HG03139 (cell line): ENCODE measurements at regions not wholly inside any gene's neighbourhood (a gene's known extent, or its start where the extent isn't known, plus 50 kb on each side); places are given as distances from the start of the nearest gene placed in this dataset.

ENCODE experiments used
- ATAC-seq: cut with Tn5 transposase; IDR thresholded peaks from one replicate; pipeline ENCODE4 v1.9.1; 2021; ENCODE audit not compliant: unreplicated experiment

GRCh38 chr3:72109327-72110259, 324.6 kb upstream of the PROK2 start:
- no peak for ATAC-seq

GRCh38 chr3:72105306-72105705, 320.4 kb upstream of the PROK2 start:
- no peak for ATAC-seq

GRCh38 chr3:72102112-72102616, 317.2 kb upstream of the PROK2 start:
- peak; percentile 52 for ATAC-seq

- no peak for ATAC-seq
These were observed 316.5 kb upstream of the PROK2 start for GRCh38 chr3:72101494-72101893.

- ATAC-seq = peak; percentile 46
These were observed 315.7 kb upstream of the PROK2 start for GRCh38 chr3:72100601-72101187.

- no peak for ATAC-seq
These were observed 315.1 kb upstream of the PROK2 start for GRCh38 chr3:72100080-72100511.

GRCh38 chr3:72099326-72100079, 314.6 kb upstream of the PROK2 start:
- no peak for ATAC-seq

- no peak for ATAC-seq
These were observed 312.1 kb upstream of the PROK2 start for GRCh38 chr3:72097053-72097452.

GRCh38 chr3:72095521-72095920, 310.6 kb upstream of the PROK2 start:
- no peak for ATAC-seq

GRCh38 chr3:72093992-72094334, 309.0 kb upstream of the PROK2 start:
- no peak for ATAC-seq

- ATAC-seq = no peak
These were observed 308.5 kb upstream of the PROK2 start for GRCh38 chr3:72093270-72093991.

GRCh38 chr3:72092778-72093177, 307.8 kb upstream of the PROK2 start:
- no peak for ATAC-seq

GRCh38 chr3:72088486-72089025, 303.6 kb upstream of the PROK2 start:
- no peak for ATAC-seq

GRCh38 chr3:72087420-72087819, 302.5 kb upstream of the PROK2 start:
- ATAC-seq = no peak

GRCh38 chr3:72086743-72087087, 301.8 kb upstream of the PROK2 start:
- no peak for ATAC-seq

GRCh38 chr3:72086042-72086742, 301.2 kb upstream of the PROK2 start:
- no peak for ATAC-seq

- no peak for ATAC-seq
These were observed 300.1 kb upstream of the PROK2 start for GRCh38 chr3:72085036-72085435.

- ATAC-seq = peak; percentile 7
These were observed 298.0 kb upstream of the PROK2 start for GRCh38 chr3:72082776-72083462.

GRCh38 chr3:72082186-72082715, 297.3 kb upstream of the PROK2 start:
- ATAC-seq = peak; percentile 46
